COLO668 (cell line): ENCODE measurements at regions not wholly inside any gene's neighbourhood (a gene's known extent, or its start where the extent isn't known, plus 50 kb on each side); places are given as distances from the start of the nearest gene placed in this dataset.
"Not testable (repeated sequence)": the region's sequence is repeated elsewhere in the genome, so short reads cannot be mapped to it uniquely, and the experiment has no call there.

ENCODE experiments used
- DNase-seq: peaks from one replicate; lab custom pipeline; 2025; ENCODE audit not compliant: unreplicated experiment; lab: John Stamatoyannopoulos, UW

- DNase-seq: no peak
Measured at GRCh38 chr5:13350767-13351166, 593.7 kb downstream of the DNAH5 start.

- DNase-seq: no peak
Measured at GRCh38 chr5:13348568-13348967, 595.9 kb downstream of the DNAH5 start.

- DNase-seq: no peak
Measured at GRCh38 chr5:13346401-13346800, 598.1 kb downstream of the DNAH5 start.

GRCh38 chr5:13339093-13339492 is 605.4 kb downstream of the DNAH5 start:
- DNase-seq: no peak

GRCh38 chr5:13335026-13335425 is 609.5 kb downstream of the DNAH5 start:
- DNase-seq: not testable (repeated sequence)

- DNase-seq: no peak
Measured at GRCh38 chr5:13331585-13331984, 612.9 kb downstream of the DNAH5 start.

GRCh38 chr5:13328316-13328715 is 616.2 kb downstream of the DNAH5 start:
- DNase-seq: no peak

GRCh38 chr5:13325765-13326164 is 618.7 kb downstream of the DNAH5 start:
- DNase-seq: no peak

- DNase-seq: no peak
Measured at GRCh38 chr5:13322769-13323168, 621.7 kb downstream of the DNAH5 start.

- DNase-seq: no peak
Measured at GRCh38 chr5:13317654-13318053, 626.8 kb downstream of the DNAH5 start.

- DNase-seq: no peak
Measured at GRCh38 chr5:13316176-13316575, 628.3 kb downstream of the DNAH5 start.

- DNase-seq: no peak
Measured at GRCh38 chr5:13307480-13307879, 637.0 kb downstream of the DNAH5 start.

- DNase-seq: no peak
Measured at GRCh38 chr5:13303445-13303844, 641.0 kb downstream of the DNAH5 start.

- DNase-seq: no peak
Measured at GRCh38 chr5:13278811-13279210, 665.7 kb downstream of the DNAH5 start.

- DNase-seq: no peak
Measured at GRCh38 chr5:13278148-13278547, 666.3 kb downstream of the DNAH5 start.

- DNase-seq: no peak
Measured at GRCh38 chr5:13276156-13276555, 668.3 kb downstream of the DNAH5 start.

GRCh38 chr5:13263701-13264100 is 680.8 kb downstream of the DNAH5 start:
- DNase-seq: no peak

GRCh38 chr5:13253111-13253510 is 691.4 kb downstream of the DNAH5 start:
- no peak for DNase-seq

GRCh38 chr5:13252699-13253098 is 691.8 kb downstream of the DNAH5 start:
- DNase-seq: no peak

- no peak for DNase-seq
Measured at GRCh38 chr5:13251623-13252376, 692.7 kb downstream of the DNAH5 start.

- DNase-seq: no peak
Measured at GRCh38 chr5:13250464-13251291, 693.8 kb downstream of the DNAH5 start.

GRCh38 chr5:13249854-13250253 is 694.6 kb downstream of the DNAH5 start:
- no peak for DNase-seq
